T-helper 17 cell (primary cell): ENCODE measurements at regions not wholly inside any gene's neighbourhood (a gene's known extent, or its start where the extent isn't known, plus 50 kb on each side); places are given as distances from the start of the nearest gene placed in this dataset.
A peak's percentile ranks its signal among the peaks of the same experiment; 100 is the strongest.
"Not testable (repeated sequence)": the region's sequence is repeated elsewhere in the genome, so short reads cannot be mapped to it uniquely, and the experiment has no call there.

ENCODE experiments used
- ATAC-seq: fragments of 150-1000 bp; cut with Tn5 transposase; 2 replicates; pipeline ENCODE4 v1.10.0; 2021; ENCODE audit warnings: mild to moderate bottlenecking, moderate library complexity
- DNase-seq, 3 donors: peaks; one replicate each; pipeline versions ENCODE4 v3.0.0 to v3.0.0-alpha.2; 2020 to 2021
- H3K9me3 ChIP-seq: one replicate; pipeline ENCODE4 v1.7.0; 2013; ENCODE audit warnings: low read length, mild to moderate bottlenecking; ENCODE audit not compliant: control insufficient read depth, poor library complexity, severe bottlenecking
- H3K27ac Mint-ChIP-seq: one replicate; pipeline ENCODE4 v1.8.0; 2022; ENCODE audit warnings: mild to moderate bottlenecking, moderate library complexity, mixed read lengths
- H3K27me3 Mint-ChIP-seq: one replicate; pipeline ENCODE4 v1.8.0; 2022; ENCODE audit warnings: mixed read lengths
- H3K36me3 Mint-ChIP-seq: one replicate; pipeline ENCODE4 v1.8.0; 2022; ENCODE audit warnings: low read depth, mixed read lengths
- H3K4me1 Mint-ChIP-seq: one replicate; pipeline ENCODE4 v1.8.0; 2022; ENCODE audit warnings: mild to moderate bottlenecking, mixed read lengths
- H3K4me3 Mint-ChIP-seq: one replicate; pipeline ENCODE4 v1.8.0; 2022; ENCODE audit warnings: mild to moderate bottlenecking, moderate library complexity, mixed read lengths

DNA sequence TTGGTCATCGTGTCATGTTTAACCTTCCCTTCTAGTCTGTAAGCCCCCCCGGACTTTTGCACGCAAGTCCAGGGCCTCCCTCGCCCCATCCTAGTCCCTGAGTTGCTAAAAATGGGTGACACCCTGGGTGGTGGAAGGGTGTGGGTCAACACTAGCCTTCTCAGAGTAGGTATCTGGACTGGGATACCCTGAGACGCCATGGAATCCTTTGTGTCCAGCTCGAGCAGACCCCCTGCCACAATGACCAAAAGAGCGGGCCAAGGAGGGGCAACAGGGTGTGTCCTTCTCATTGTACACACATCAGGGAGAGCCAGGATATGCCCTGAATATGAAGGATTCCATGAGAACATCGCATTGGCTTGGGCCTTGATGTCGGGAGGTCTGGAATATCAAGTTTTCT lies 67.5 kb upstream of the ATP12A start:
- no peaks in the 10 kb centered on the region for H3K27me3 Mint-ChIP-seq
- no peak for ATAC-seq
- no peaks in the 10 kb centered on the region for H3K36me3 Mint-ChIP-seq
- DNase-seq = no peak
- no peak overlapping the region for H3K27ac Mint-ChIP-seq
- no peak overlapping the region for H3K4me3 Mint-ChIP-seq
- H3K4me1 Mint-ChIP-seq = peaks cover 13% of the 10 kb centered on the region
- no peaks in the 10 kb centered on the region for H3K9me3 ChIP-seq

GRCh38 chr13:24613128-24613527 lies 67.1 kb upstream of the ATP12A start:
- no peak for ATAC-seq
- Mint-ChIP-seq H3K4me3 (no peak overlapping the region), H3K27ac (no peak overlapping the region), H3K27me3 (no peaks in the 10 kb centered on the region), H3K36me3 (no peaks in the 10 kb centered on the region), H3K4me1 (peaks cover 16% of the 10 kb centered on the region)
- no peak for DNase-seq
- no peaks in the 10 kb centered on the region for H3K9me3 ChIP-seq

GRCh38 chr13:24613755-24614154 lies 66.5 kb upstream of the ATP12A start:
- ATAC-seq = no peak
- Mint-ChIP-seq H3K27ac (no peak overlapping the region), H3K36me3 (no peaks in the 10 kb centered on the region)

DNA sequence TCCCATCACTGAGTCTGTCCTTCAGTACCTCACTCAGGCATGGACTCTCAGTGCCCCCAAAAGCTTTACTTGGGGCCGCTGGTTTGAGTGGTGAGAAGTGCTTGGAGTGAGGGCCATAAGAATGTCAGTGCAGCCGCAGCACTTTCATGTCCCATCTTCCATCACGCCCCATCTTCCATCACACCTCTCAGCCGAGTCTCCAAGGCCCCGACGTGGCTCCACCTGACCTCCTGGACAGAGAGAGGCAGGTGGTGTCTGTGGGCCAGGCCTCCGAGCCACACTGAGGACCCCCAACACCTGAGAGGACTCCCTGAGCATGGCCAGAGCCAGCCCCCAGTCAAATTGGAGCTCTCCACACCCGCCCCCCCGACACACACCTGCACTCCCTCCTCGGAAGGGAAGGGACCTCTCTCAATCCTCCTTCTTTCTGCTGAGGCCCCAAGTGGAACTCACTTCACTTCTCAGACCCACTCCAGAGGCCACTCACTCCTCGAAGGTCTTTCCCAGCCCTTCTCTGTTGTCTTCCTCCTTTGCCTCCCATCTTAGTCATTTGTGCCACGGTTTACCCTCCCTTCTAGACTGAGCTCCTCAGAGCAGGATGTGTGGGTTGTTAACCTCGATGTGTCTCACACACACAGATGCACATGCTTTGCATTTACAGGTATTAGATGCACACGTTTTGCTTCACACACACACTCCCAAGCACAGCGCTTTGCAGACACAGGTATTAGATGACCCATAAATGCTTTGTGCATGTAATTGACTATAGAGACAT lies 65.7 kb upstream of the ATP12A start:
- Mint-ChIP-seq H3K4me3 (no peak overlapping the region), H3K27me3 (no peaks in the 10 kb centered on the region), H3K27ac (peak overlapping the region; percentile 77), H3K4me1 (peaks cover 26% of the 10 kb centered on the region), H3K36me3 (no peaks in the 10 kb centered on the region)
- DNase-seq (no peak), ATAC-seq (no peak)
- no peaks in the 10 kb centered on the region for H3K9me3 ChIP-seq

More at GRCh38 chr13:24613755-24614154, 66.5 kb upstream of the ATP12A start:
- Mint-ChIP-seq H3K4me1 (peaks cover 22% of the 10 kb centered on the region), H3K4me3 (no peak overlapping the region), H3K27me3 (no peaks in the 10 kb centered on the region)
- no peak for DNase-seq
- H3K9me3 ChIP-seq = no peaks in the 10 kb centered on the region

- Mint-ChIP-seq H3K4me3 (no peak overlapping the region), H3K27ac (peak overlapping the region; percentile 77), H3K4me1 (peaks cover 26% of the 10 kb centered on the region), H3K36me3 (no peaks in the 10 kb centered on the region), H3K27me3 (no peaks in the 10 kb centered on the region)
- DNase-seq (no peak), ATAC-seq (no peak)
- no peaks in the 10 kb centered on the region for H3K9me3 ChIP-seq
Measured at GRCh38 chr13:24615114-24615513, 65.1 kb upstream of the ATP12A start.

DNA sequence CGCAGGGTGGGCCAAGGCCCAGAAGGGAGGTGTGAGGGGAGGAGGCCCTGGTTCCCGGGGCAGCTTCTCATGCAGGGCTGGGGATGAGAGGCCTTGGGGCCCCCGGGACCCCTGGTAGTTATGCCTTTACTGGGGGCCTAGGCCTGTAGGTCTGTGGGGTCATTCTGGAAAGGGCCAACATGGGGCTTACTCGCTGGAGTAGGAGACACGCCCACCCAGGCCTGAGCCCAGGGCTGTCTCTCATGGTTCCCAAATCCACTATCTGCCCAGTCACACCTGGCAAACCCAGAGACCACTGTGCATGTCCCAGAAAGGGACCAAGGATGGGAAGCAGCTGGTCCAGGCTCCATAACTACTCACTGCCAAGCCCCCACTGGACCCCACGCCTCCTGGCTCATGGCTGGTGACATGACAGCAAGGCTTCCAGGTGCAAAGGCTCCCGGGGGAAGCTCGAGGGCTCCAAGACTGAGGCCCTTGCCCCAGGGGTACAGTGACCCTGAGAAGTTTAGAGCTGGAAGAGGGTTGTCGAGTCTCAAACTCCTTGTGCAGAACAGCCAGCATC lies 64.2 kb upstream of the ATP12A start:
- H3K4me1 Mint-ChIP-seq = peaks cover 24% of the 10 kb centered on the region
- no peak overlapping the region for H3K27ac Mint-ChIP-seq
- H3K36me3 Mint-ChIP-seq = no peaks in the 10 kb centered on the region
- H3K4me3 Mint-ChIP-seq = no peak overlapping the region
- H3K27me3 Mint-ChIP-seq = no peaks in the 10 kb centered on the region
- DNase-seq (no peak), ATAC-seq (no peak)
- no peaks in the 10 kb centered on the region for H3K9me3 ChIP-seq

- DNase-seq (no peak), ATAC-seq (no peak)
- peaks cover 24% of the 10 kb centered on the region for H3K4me1 Mint-ChIP-seq
- no peaks in the 10 kb centered on the region for H3K27me3 Mint-ChIP-seq
- H3K27ac Mint-ChIP-seq = peak overlapping the region; percentile 49
- H3K4me3 Mint-ChIP-seq = no peak overlapping the region
- H3K36me3 Mint-ChIP-seq = no peaks in the 10 kb centered on the region
- H3K9me3 ChIP-seq = no peaks in the 10 kb centered on the region
Measured at GRCh38 chr13:24616514-24616913, 63.7 kb upstream of the ATP12A start.

- peaks cover 24% of the 10 kb centered on the region for H3K4me1 Mint-ChIP-seq
- ATAC-seq = no peak
- H3K36me3 Mint-ChIP-seq = no peaks in the 10 kb centered on the region
- DNase-seq = no peak
- no peak overlapping the region for H3K4me3 Mint-ChIP-seq
- H3K27me3 Mint-ChIP-seq = no peaks in the 10 kb centered on the region
- H3K27ac Mint-ChIP-seq = peak overlapping the region; percentile 80
- no peaks in the 10 kb centered on the region for H3K9me3 ChIP-seq
Measured at GRCh38 chr13:24617256-24618010, 62.8 kb upstream of the ATP12A start.

DNA sequence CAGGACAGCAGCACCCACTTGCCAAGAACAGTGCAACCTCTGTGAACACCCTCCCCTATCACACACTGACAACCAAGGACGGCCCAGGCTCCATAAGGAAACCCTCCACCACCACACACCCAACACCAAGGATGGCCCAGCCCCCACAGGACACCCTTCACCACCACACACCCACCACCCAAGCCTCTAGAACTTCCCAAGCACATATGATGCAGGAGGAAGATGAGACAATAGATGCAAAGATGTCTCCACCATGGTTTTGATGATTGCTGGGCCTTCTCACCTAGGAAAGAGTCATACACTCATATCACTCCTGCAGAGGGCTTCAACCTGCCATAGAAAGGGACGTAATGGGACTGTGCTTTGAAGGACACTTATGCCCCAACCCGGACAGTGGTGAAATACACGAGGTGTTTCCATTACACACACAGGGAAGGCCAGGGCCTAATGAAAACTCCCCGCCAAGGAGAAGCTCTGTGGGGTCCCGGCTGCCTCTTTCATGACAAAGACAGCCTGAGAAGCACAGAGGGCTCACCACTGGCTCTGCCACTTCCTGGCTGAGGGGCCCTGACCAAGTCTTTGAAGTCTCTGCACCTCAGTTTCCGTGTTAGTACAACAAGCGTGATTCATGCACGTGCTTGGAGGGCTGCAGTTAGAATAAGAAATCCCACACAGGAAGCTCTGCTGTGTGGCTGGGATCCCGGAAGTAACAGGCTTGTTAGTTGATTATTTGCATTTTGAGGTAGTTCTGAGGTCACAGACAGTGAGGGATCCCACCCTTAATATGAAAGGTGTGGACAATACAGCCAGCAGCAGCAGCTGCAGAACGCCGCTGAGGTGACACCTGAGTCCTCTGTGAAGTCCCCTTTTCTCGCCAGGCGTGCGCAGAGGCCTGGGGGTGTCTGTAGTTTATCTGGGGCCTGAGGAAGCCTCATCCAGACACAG lies 61.9 kb upstream of the ATP12A start:
- H3K9me3 ChIP-seq = no peaks in the 10 kb centered on the region
- peak; percentile 82 for ATAC-seq
- H3K36me3 Mint-ChIP-seq = no peaks in the 10 kb centered on the region
- no peaks in the 10 kb centered on the region for H3K27me3 Mint-ChIP-seq
- H3K27ac Mint-ChIP-seq = peak overlapping the region; percentile 80
- peak overlapping the region; percentile 2 for H3K4me3 Mint-ChIP-seq
- peaks cover 24% of the 10 kb centered on the region for H3K4me1 Mint-ChIP-seq
- DNase-seq = no peak

DNA sequence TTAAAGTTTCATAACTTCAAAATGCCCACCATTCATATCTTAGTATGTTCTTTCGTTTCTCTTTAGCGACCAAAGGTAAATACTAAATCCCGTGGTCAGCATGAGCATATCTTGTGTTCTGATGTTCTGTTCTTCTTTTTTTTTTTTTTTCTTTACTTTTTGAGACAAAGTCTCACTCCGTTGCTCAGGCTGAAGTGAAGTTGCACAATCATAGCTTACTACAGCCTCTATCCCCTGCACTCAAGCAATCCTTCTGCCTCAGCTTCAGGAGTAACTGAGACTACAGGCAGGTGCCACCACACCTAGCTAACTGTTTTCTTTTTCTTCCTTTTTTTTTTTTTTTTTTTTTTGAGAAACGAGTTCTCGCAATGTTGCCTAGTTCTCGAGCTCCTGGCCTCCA lies 60.9 kb upstream of the ATP12A start:
- H3K4me1 Mint-ChIP-seq = peaks cover 24% of the 10 kb centered on the region
- no peak for ATAC-seq

GRCh38 chr13:24622481-24623148 lies 57.6 kb upstream of the ATP12A start:
- H3K27ac Mint-ChIP-seq, H3K4me3 Mint-ChIP-seq: not testable (repeated sequence)
- peaks cover 28% of the 10 kb centered on the region for H3K4me1 Mint-ChIP-seq

More for the DNA sequence above, 60.9 kb upstream of the ATP12A start:
- no peaks in the 10 kb centered on the region for H3K9me3 ChIP-seq
- peak overlapping the region; percentile 12 for H3K4me3 Mint-ChIP-seq
- DNase-seq = no peak
- peak overlapping the region; percentile 80 for H3K27ac Mint-ChIP-seq
- H3K27me3 Mint-ChIP-seq = no peaks in the 10 kb centered on the region
- H3K36me3 Mint-ChIP-seq = no peaks in the 10 kb centered on the region

GRCh38 chr13:24623149-24623665 lies 57.0 kb upstream of the ATP12A start:
- peaks cover 23% of the 10 kb centered on the region for H3K4me1 Mint-ChIP-seq
- H3K4me3 Mint-ChIP-seq = no peak overlapping the region
- H3K36me3 Mint-ChIP-seq = no peaks in the 10 kb centered on the region
- no peak for ATAC-seq
- no peaks in the 10 kb centered on the region for H3K27me3 Mint-ChIP-seq
- H3K9me3 ChIP-seq = no peaks in the 10 kb centered on the region
- DNase-seq = no peak
- H3K27ac Mint-ChIP-seq = no peak overlapping the region

More at GRCh38 chr13:24622481-24623148, 57.6 kb upstream of the ATP12A start:
- DNase-seq, H3K9me3 ChIP-seq, ATAC-seq, H3K27me3 Mint-ChIP-seq, H3K36me3 Mint-ChIP-seq: not testable (repeated sequence)
